ENCODE measurements at regions not wholly inside any gene's neighbourhood (a gene's known extent, or its start where the extent isn't known, plus 50 kb on each side); places are given as distances from the start of the nearest gene placed in this dataset.

DNA sequence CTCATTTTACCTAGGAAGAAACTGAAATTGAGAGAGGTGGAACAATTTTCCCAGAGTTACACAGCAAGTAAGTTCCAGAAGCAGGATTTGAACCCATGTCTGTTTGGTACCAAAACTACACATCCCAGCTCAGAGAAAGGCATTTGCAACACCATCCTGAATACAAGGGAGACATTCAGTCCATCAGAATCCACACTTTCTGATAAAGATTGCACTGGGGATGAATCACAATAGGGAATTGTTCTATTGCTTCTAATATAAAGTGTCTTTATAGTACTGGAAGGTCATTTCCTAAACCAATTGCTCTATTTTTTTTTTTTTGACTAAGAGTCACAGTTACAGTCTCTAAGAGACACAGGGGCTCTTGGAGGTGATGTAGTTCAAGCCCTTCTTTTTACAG, 208.1 kb upstream of the CADM1 start:
- Mint-ChIP-seq H3K4me1 (peaks cover 64% of the 10 kb centered on the region), H3K27ac (no peak overlapping the region), H3K36me3 (ENCODE audit: low read depth) (no peaks in the 10 kb centered on the region), H3K4me3 (no peak overlapping the region), H3K27me3 (ENCODE audit: low read depth) (peaks cover 19% of the 10 kb centered on the region), H3K9me3 (no peaks in the 10 kb centered on the region)
- TF ChIP-seq, protein P1, sequence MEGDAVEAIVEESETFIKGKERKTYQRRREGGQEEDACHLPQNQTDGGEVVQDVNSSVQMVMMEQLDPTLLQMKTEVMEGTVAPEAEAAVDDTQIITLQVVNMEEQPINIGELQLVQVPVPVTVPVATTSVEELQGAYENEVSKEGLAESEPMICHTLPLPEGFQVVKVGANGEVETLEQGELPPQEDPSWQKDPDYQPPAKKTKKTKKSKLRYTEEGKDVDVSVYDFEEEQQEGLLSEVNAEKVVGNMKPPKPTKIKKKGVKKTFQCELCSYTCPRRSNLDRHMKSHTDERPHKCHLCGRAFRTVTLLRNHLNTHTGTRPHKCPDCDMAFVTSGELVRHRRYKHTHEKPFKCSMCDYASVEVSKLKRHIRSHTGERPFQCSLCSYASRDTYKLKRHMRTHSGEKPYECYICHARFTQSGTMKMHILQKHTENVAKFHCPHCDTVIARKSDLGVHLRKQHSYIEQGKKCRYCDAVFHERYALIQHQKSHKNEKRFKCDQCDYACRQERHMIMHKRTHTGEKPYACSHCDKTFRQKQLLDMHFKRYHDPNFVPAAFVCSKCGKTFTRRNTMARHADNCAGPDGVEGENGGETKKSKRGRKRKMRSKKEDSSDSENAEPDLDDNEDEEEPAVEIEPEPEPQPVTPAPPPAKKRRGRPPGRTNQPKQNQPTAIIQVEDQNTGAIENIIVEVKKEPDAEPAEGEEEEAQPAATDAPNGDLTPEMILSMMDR (IDR thresholded peaks at IDR 0.05; ENCODE audit: unreplicated experiment in 3 of 3), result no peak

DNA sequence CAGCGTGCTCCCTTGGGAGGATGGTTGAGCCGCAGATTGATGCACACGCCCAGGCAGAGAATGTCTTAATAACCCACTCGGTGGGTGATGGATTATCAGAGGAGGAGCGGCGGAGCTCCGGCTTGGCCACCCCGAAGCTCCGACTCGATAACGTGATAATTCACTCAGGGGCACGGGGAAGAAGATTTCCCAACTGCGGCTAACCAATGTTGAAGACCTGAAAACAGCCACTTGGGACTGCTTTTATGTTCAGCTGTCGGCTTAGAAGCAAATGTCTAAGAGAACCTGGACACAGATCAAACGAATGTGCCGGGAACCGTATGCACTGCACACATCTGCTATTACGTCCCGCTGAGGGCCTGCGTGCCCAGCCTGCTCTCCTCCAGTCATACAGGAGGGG, 206.8 kb upstream of the CADM1 start:
- H3K27ac Mint-ChIP-seq, result peak overlapping the region in 1 of 3 experiments; percentile 48
- H3K9me3 Mint-ChIP-seq, result no peaks in the 10 kb centered on the region
- TF ChIP-seq, protein P1 (IDR thresholded peaks at IDR 0.05; ENCODE audit: unreplicated experiment in 3 of 3), result no peak
- H3K4me3 Mint-ChIP-seq, result peak overlapping the region in 1 of 3 experiments; percentile 45
- H3K36me3 Mint-ChIP-seq (ENCODE audit: low read depth), result no peaks in the 10 kb centered on the region
- H3K27me3 Mint-ChIP-seq (ENCODE audit: low read depth), result peaks cover 15% of the 10 kb centered on the region
- H3K4me1 Mint-ChIP-seq, result peaks cover 60% of the 10 kb centered on the region

DNA sequence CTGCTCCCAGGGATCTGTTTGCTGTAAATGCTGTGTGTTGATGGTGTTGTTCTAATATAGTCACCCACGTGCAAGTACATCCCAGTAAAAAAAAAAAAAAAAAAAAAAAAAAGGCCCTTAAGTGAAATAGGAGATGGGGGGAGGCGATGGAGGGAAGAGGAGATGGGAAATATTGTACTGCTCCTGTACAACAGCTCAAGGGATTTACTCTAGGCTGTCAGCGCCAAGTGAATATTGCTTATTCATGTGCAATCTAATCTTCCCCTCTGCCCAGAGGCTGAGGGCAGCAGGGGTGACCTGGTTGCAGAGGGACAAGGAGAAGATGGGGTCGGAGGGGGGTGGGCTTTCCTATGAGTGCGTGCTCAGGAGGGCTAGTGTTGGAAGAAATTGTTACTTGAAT, 206.2 kb upstream of the CADM1 start:
- peaks cover 15% of the 10 kb centered on the region for H3K27me3 Mint-ChIP-seq (ENCODE audit: low read depth)
- no peak overlapping the region for H3K27ac Mint-ChIP-seq
- H3K9me3 Mint-ChIP-seq, result peaks cover 1% of the 10 kb centered on the region
- TF ChIP-seq, protein P1 (IDR thresholded peaks at IDR 0.05; ENCODE audit: unreplicated experiment in 3 of 3), result no peak
- peaks cover 54% of the 10 kb centered on the region for H3K4me1 Mint-ChIP-seq
- H3K36me3 Mint-ChIP-seq (ENCODE audit: low read depth), result no peaks in the 10 kb centered on the region
- no peak overlapping the region for H3K4me3 Mint-ChIP-seq

DNA sequence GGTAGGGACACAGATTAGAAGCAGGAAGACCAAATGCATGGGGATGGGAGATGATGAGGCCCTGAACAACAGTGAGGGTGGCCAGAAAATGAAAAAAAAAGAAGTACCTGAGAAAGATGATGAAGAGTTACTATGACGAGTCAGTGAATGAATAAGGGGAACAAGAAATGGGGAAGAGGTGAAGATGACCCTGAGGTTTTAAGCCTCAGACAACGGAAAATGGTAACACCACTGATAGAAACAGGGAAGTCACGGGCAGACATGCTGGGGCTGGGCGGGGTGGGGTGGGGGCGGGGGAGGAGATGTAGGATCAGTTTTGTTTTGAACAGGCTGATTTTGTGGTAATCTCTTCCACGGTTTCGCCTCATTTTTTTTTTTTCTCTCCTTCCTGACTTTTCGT, 205.1 kb upstream of the CADM1 start:
- TF ChIP-seq, protein P1 (IDR thresholded peaks at IDR 0.05; ENCODE audit: unreplicated experiment in 3 of 3), result no peak
- Mint-ChIP-seq H3K9me3 (peaks cover 10% of the 10 kb centered on the region), H3K27ac (no peak overlapping the region), H3K4me1 (peaks cover 46% of the 10 kb centered on the region), H3K4me3 (no peak overlapping the region), H3K36me3 (ENCODE audit: low read depth) (peaks cover 4% of the 10 kb centered on the region), H3K27me3 (ENCODE audit: low read depth) (peaks cover 13% of the 10 kb centered on the region)

DNA sequence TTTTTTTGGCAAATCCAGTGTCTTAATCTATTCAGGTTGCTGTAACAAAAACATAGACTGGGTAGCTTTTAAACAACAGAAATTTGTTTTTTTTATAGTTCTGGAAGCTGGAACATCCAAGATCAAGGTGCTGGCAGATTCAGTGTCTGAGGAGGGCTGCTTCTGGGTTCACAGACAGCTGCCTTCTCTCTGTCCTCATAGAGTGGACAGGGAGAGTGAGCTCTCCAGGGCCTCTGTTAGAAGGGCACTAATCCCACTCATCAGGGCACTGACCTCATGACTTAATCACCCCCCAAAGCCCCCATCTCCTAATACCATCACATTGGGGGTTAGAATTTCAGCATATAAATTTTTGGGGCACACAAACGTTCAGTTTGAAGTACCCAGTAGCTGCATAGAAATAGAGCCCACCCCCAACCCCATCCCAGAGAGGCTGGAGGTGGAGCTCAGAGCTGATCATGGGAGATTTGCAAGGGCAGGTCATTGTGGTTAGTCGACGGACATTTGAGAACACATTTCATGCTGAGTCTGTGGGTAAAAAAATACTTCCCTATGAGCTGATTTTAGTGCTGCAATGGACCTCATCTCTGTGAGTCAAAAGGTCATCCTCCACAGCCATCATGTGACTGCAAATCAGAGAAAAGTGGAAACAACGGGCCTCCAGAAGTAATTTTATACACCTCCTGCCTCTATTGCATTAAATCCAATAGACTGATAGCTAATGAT, 203.1 kb upstream of the CADM1 start:
- no peak overlapping the region for H3K27ac Mint-ChIP-seq
- TF ChIP-seq, protein P1 (IDR thresholded peaks at IDR 0.05; ENCODE audit: unreplicated experiment in 3 of 3), result no peak
- peaks cover 42% of the 10 kb centered on the region for H3K4me1 Mint-ChIP-seq
- no peak overlapping the region for H3K4me3 Mint-ChIP-seq
- peaks cover 21% of the 10 kb centered on the region for H3K9me3 Mint-ChIP-seq
- H3K27me3 Mint-ChIP-seq (ENCODE audit: low read depth), result peaks cover 14% of the 10 kb centered on the region
- H3K36me3 Mint-ChIP-seq (ENCODE audit: low read depth), result peaks cover 13% of the 10 kb centered on the region

DNA sequence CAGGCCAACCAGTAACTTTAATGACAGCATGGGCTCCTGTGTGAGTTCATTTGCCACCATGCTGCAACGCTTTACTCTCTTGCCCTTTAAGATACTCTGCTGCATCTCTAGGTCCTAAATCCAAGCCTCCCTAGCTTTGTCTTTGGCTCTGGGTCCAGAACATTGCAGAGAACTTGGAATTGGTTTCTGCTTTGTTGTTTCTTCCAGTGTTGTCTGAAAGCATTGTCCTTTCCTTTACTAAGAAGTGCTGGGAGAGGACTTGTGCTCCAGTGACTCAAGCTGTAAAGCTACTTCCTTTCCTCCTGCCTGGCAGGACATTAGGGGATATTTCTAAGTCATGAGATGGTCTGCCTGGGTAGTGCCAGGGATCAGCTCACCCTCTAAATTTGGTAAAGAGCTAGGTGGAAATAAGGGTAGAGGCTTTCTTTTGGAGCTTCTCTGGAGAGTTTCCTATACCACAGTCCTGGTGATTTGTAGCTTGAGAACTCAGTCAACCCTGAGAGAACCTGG, 202.5 kb upstream of the CADM1 start:
- Mint-ChIP-seq H3K27ac (peak overlapping the region in 1 of 3 experiments; percentile 25), H3K4me1 (peaks cover 47% of the 10 kb centered on the region), H3K27me3 (ENCODE audit: low read depth) (peaks cover 14% of the 10 kb centered on the region), H3K9me3 (peaks cover 21% of the 10 kb centered on the region), H3K36me3 (ENCODE audit: low read depth) (peaks cover 14% of the 10 kb centered on the region), H3K4me3 (no peak overlapping the region)
- TF ChIP-seq, protein P1 (IDR thresholded peaks at IDR 0.05; ENCODE audit: unreplicated experiment in 3 of 3), result no peak
